ENCODE measurements at regions not wholly inside any gene's neighbourhood (a gene's known extent, or its start where the extent isn't known, plus 50 kb on each side); places are given as distances from the start of the nearest gene placed in this dataset.

- POLR2A ChIA-PET, result interaction anchor here (1.3 kb wide), 1 partner anchor 13 kb away, joined by 3 read pairs; no protein-coding TSS in a partner anchor
- Histone ChIP-seq H4K20me1 (replicated peaks; ENCODE audit: control insufficient read depth, insufficient read depth, low read length) (0 out of 2 replicates have a peak, but pooled peaks cover 3% of the 10 kb centered on the region), H3K36me3 (ENCODE audit: control insufficient read depth, insufficient read depth, low read length) (no peaks in the 10 kb centered on the region), H3K4me2 (ENCODE audit: insufficient read depth, low read length) (no peak overlapping the region), H2AFZ (ENCODE audit: low read depth, low read length) (no peak overlapping the region), H3K4me1 (replicated peaks in 1 of 2; ENCODE audit: control insufficient read depth in 2 of 2, insufficient read depth in 2 of 2, low read length in 2 of 2) (no peaks in the 10 kb centered on the region), H3K79me2 (ENCODE audit: control insufficient read depth, insufficient read depth, low read length) (no peaks in the 10 kb centered on the region), H3K27me3 (ENCODE audit: control insufficient read depth in 2 of 2, insufficient read depth in 2 of 2, low read length in 2 of 2) (peaks cover 3 to 17% of the 10 kb centered on the region in 2 experiments; a peak in 3 of 5 replicates), H3K4me3 (no peak overlapping the region), H3K9ac (ENCODE audit: insufficient read depth in 1 of 2, low read depth in 2 of 2, low read length in 2 of 2) (no peak overlapping the region), H3K9me1 (ENCODE audit: control insufficient read depth, insufficient read depth, low read length) (no peaks in the 10 kb centered on the region), H3K9me3 (replicated peaks; ENCODE audit: control insufficient read depth, insufficient read depth, low read depth, low read length) (no peaks in the 10 kb centered on the region), H3K27ac (ENCODE audit: extremely low read depth, low read depth, low read length) (no peak overlapping the region)
- in situ Hi-C loops (cut with MboI) (no loop called here), intact Hi-C loops (cut with micrococcal nuclease) (no loop called here)
- BruUV-seq (replicated peaks), result no TSS peak
- WGBS (ENCODE audit: insufficient coverage, low coverage, missing lambda C conversion rate), result 4% methylated on average over 4 of the region's 4 CpGs
- ATAC-seq (no peak), FAIRE-seq (no peak), DNase-seq (ENCODE audit: extremely low read depth in 1 of 4, low spot score in 3 of 4) (no peak)
- TF ChIP-seq SP2 (IDR thresholded peaks at IDR 0.05; ENCODE audit: extremely low read depth, low read depth, low read length, poor library complexity, severe bottlenecking) (no peak), PRPF4 (IDR thresholded peaks at IDR 0.05; ENCODE audit: insufficient read depth, low read depth, low read length, poor library complexity, severe bottlenecking) (no peak), KLF13 (tag; IDR thresholded peaks at IDR 0.05; ENCODE audit: borderline replicate concordance, low read depth) (no peak), NCOA2 (IDR thresholded peaks at IDR 0.05; ENCODE audit: partially characterized antibody in 2 of 2) (no peak), GTF3C2 (IDR thresholded peaks at IDR 0.05; ENCODE audit: borderline replicate concordance, extremely low read depth, insufficient read length) (no peak), JUN (IDR thresholded peaks at IDR 0.05; ENCODE audit: borderline replicate concordance, low read depth, low read length) (no peak), JUN (CRISPR knock-in tag; IDR thresholded peaks at IDR 0.05; ENCODE audit: borderline replicate concordance) (no peak), NFIC (IDR thresholded peaks at IDR 0.05) (no peak), IRF2 (CRISPR knock-in tag; IDR thresholded peaks at IDR 0.05) (no peak)
- TF ChIP-seq, protein P1, sequence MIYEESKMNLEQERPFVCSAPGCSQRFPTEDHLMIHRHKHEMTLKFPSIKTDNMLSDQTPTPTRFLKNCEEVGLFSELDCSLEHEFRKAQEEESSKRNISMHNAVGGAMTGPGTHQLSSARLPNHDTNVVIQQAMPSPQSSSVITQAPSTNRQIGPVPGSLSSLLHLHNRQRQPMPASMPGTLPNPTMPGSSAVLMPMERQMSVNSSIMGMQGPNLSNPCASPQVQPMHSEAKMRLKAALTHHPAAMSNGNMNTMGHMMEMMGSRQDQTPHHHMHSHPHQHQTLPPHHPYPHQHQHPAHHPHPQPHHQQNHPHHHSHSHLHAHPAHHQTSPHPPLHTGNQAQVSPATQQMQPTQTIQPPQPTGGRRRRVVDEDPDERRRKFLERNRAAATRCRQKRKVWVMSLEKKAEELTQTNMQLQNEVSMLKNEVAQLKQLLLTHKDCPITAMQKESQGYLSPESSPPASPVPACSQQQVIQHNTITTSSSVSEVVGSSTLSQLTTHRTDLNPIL (CRISPR knock-in tag; IDR thresholded peaks at IDR 0.05), result no peak
- TF ChIP-seq, protein P2, sequence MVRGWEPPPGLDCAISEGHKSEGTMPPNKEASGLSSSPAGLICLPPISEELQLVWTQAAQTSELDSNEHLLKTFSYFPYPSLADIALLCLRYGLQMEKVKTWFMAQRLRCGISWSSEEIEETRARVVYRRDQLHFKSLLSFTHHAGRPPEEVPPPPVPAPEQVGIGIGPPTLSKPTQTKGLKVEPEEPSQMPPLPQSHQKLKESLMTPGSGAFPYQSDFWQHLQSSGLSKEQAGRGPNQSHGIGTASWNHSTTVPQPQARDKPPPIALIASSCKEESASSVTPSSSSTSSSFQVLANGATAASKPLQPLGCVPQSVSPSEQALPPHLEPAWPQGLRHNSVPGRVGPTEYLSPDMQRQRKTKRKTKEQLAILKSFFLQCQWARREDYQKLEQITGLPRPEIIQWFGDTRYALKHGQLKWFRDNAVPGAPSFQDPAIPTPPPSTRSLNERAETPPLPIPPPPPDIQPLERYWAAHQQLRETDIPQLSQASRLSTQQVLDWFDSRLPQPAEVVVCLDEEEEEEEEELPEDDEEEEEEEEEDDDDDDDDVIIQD (CRISPR knock-in tag; IDR thresholded peaks at IDR 0.05), result no peak
- CTCF ChIA-PET (ENCODE audit: low intra/inter-chr PET ratio), result no interaction called here
These were observed 84.0 kb downstream of the DHCR7 start for GRCh38 chr11:71364176-71364671.
